Activated T-helper 17 cell treated with anti-CD3 and anti-CD28 coated beads, Interleukin-2, amount 50 U/mL, for 72 hours (primary cell): ENCODE measurements at regions not wholly inside any gene's neighbourhood (a gene's known extent, or its start where the extent isn't known, plus 50 kb on each side); places are given as distances from the start of the nearest gene placed in this dataset.

Experiments used
- ATAC-seq: fragments of 150-1000 bp; cut with Tn5 transposase; replicated peaks from 2 replicates; pipeline ENCODE4 v1.10.0; 2021; ENCODE audit warnings: mild to moderate bottlenecking, moderate library complexity
- H3K27ac Mint-ChIP-seq: one replicate; pipeline ENCODE4 v1.8.0; 2022; ENCODE audit warnings: mixed read lengths
- H3K27me3 Mint-ChIP-seq: one replicate; pipeline ENCODE4 v1.8.0; 2022; ENCODE audit warnings: mixed read lengths
- H3K36me3 Mint-ChIP-seq: one replicate; pipeline ENCODE4 v1.8.0; 2022; ENCODE audit warnings: low read depth, mild to moderate bottlenecking, mixed read lengths
- H3K4me1 Mint-ChIP-seq: one replicate; pipeline ENCODE4 v1.8.0; 2022; ENCODE audit warnings: mixed read lengths
- H3K4me3 Mint-ChIP-seq: one replicate; pipeline ENCODE4 v1.8.0; 2022; ENCODE audit warnings: mild to moderate bottlenecking, mixed read lengths
- H3K9me3 Mint-ChIP-seq: one replicate; pipeline ENCODE4 v1.8.0; 2022; ENCODE audit warnings: mixed read lengths

DNA sequence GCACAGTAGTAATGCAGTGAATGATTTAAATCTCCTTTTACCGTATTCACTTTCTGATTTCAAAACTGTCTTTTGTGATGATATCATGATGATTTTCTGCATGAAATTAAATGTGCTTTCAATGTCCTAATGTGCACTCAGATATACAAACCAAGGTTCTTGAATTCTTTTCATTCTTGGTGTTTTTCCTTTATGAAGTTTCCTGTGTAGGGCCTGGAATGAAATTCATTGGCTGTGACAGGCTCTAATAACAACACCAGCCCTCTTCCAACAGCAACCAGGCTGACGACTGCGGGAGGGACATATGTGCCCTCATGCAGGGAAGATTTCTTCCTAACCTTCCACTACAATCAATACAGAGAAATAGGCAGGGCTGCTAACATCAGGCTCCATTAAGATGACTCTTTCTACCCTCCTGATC lies 1052.0 kb downstream of the DIAPH3 start:
- Mint-ChIP-seq H3K9me3 (peaks cover 9% of the 10 kb centered on the region), H3K27ac (no peak overlapping the region), H3K27me3 (peaks cover 2% of the 10 kb centered on the region), H3K4me3 (no peak overlapping the region), H3K4me1 (no peaks in the 10 kb centered on the region), H3K36me3 (no peaks in the 10 kb centered on the region)
- ATAC-seq, result no peak

DNA sequence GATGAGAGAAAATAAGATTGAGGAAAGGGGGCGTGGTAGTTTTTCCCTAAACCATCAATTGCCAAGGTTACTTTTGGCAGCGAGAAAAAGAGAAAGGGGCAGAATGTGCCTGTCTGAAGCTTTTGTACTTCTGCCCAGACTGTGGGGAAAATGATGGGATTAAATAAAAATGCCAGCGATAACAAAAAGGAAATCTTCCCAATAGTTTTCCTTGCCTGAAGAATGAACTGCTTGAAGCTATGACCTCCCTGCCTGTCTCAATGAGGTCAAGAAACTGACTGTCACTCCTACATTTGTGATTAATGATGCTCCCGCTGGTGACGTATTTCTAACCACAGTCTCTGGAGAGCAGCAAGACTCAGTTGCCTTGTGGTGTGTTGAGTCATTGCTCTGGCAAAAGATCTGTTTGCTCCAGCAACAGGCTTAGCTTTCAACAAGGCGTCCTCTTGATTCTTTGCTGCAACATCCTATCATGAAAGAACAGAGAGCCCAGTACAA lies 1051.5 kb downstream of the DIAPH3 start:
- H3K4me3 Mint-ChIP-seq, result no peak overlapping the region
- no peak overlapping the region for H3K27ac Mint-ChIP-seq
- no peaks in the 10 kb centered on the region for H3K27me3 Mint-ChIP-seq
- H3K4me1 Mint-ChIP-seq, result no peaks in the 10 kb centered on the region
- no peaks in the 10 kb centered on the region for H3K36me3 Mint-ChIP-seq
- ATAC-seq, result no peak
- H3K9me3 Mint-ChIP-seq, result peaks cover 4% of the 10 kb centered on the region

GRCh38 chr13:59119475-59119874 lies 1044.3 kb downstream of the DIAPH3 start:
- no peaks in the 10 kb centered on the region for H3K27me3 Mint-ChIP-seq
- no peaks in the 10 kb centered on the region for H3K36me3 Mint-ChIP-seq
- no peak for ATAC-seq
- H3K4me1 Mint-ChIP-seq, result no peaks in the 10 kb centered on the region
- H3K4me3 Mint-ChIP-seq, result no peak overlapping the region
- H3K9me3 Mint-ChIP-seq, result peaks cover 4% of the 10 kb centered on the region
- H3K27ac Mint-ChIP-seq, result no peak overlapping the region

DNA sequence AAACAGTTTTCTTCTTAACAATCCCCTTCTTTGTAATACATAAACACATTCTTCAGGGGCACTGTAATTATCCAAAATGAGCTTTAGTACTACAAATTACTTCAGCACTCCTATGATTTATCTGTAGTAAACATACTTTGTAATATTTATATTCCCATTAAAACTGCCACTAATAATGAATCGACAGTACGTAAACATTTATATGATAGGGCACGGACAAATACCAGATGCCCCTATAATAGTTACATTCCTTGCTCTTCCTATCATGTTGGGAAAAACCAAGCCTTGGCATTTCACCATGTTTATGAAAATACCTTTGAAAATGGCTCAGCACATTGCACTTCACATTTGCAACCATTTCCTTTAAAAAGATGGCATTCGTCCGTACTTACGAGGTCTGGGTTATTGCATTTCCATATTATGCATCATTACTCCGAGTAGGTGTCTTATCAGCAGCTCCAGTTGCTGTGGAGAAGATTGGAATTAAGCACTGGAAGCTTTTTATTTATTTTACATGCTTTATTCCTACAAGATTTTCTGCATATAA lies 1043.4 kb downstream of the DIAPH3 start:
- peaks cover 4% of the 10 kb centered on the region for H3K9me3 Mint-ChIP-seq
- H3K27me3 Mint-ChIP-seq, result no peaks in the 10 kb centered on the region
- H3K27ac Mint-ChIP-seq, result no peak overlapping the region
- no peaks in the 10 kb centered on the region for H3K4me1 Mint-ChIP-seq
- no peak overlapping the region for H3K4me3 Mint-ChIP-seq
- H3K36me3 Mint-ChIP-seq, result no peaks in the 10 kb centered on the region
- no peak for ATAC-seq

DNA sequence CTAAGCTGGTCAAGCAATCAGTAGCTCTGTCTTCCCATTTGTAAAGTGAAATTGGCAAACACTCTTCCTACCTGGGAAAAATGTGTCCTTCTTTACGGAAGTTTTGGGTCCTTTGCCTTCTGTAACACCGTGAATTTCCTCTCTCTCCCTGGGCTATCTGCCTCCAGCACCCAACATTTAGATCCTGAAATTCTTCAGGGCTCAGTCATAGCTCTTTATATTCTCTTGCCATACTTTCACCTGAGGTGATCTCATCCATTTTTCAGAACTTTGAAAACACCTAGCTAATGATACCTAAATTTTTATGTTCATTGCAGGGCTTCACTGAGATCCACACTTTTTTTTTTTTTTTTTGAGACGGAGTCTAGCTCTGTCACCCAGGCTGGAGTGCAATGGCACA lies 1042.2 kb downstream of the DIAPH3 start:
- H3K27me3 Mint-ChIP-seq, result no peaks in the 10 kb centered on the region
- no peaks in the 10 kb centered on the region for H3K36me3 Mint-ChIP-seq
- ATAC-seq, result no peak
- no peak overlapping the region for H3K4me3 Mint-ChIP-seq
- no peaks in the 10 kb centered on the region for H3K4me1 Mint-ChIP-seq
- no peak overlapping the region for H3K27ac Mint-ChIP-seq
- H3K9me3 Mint-ChIP-seq, result peaks cover 4% of the 10 kb centered on the region

DNA sequence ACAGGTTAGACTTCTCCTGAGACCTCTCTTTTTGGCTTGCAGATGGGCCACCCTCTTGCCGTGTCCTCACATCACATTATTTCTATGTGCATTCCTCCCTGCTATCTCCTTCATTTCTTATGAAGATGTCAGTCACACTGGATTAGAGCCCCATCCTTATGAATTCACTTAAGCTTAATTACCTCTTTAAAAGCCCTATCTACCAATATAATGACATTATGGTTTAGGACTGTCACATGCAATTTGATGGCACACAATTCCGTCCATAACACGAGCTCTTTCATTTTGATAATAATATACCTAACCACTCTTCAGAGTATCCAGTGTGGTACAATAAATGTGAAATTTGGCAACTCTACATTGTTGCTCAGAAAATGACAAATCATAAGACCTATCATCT lies 1037.3 kb downstream of the DIAPH3 start:
- H3K27ac Mint-ChIP-seq, result no peak overlapping the region
- no peak for ATAC-seq
- no peaks in the 10 kb centered on the region for H3K36me3 Mint-ChIP-seq
- H3K9me3 Mint-ChIP-seq, result peaks cover 3% of the 10 kb centered on the region
- H3K4me3 Mint-ChIP-seq, result no peak overlapping the region
- H3K4me1 Mint-ChIP-seq, result no peaks in the 10 kb centered on the region
- no peaks in the 10 kb centered on the region for H3K27me3 Mint-ChIP-seq

GRCh38 chr13:59133903-59134302 lies 1029.8 kb downstream of the DIAPH3 start:
- no peak for ATAC-seq
- H3K9me3 Mint-ChIP-seq, result peaks cover 3% of the 10 kb centered on the region
- H3K36me3 Mint-ChIP-seq, result no peaks in the 10 kb centered on the region
- H3K4me3 Mint-ChIP-seq, result no peak overlapping the region
- H3K27me3 Mint-ChIP-seq, result peaks cover 4% of the 10 kb centered on the region
- no peaks in the 10 kb centered on the region for H3K4me1 Mint-ChIP-seq
- no peak overlapping the region for H3K27ac Mint-ChIP-seq

GRCh38 chr13:59144700-59145099 lies 1019.0 kb downstream of the DIAPH3 start:
- H3K9me3 Mint-ChIP-seq, result no peaks in the 10 kb centered on the region
- H3K4me1 Mint-ChIP-seq, result no peaks in the 10 kb centered on the region
- no peaks in the 10 kb centered on the region for H3K27me3 Mint-ChIP-seq
- H3K4me3 Mint-ChIP-seq, result no peak overlapping the region
- H3K36me3 Mint-ChIP-seq, result no peaks in the 10 kb centered on the region
- H3K27ac Mint-ChIP-seq, result no peak overlapping the region
- no peak for ATAC-seq

DNA sequence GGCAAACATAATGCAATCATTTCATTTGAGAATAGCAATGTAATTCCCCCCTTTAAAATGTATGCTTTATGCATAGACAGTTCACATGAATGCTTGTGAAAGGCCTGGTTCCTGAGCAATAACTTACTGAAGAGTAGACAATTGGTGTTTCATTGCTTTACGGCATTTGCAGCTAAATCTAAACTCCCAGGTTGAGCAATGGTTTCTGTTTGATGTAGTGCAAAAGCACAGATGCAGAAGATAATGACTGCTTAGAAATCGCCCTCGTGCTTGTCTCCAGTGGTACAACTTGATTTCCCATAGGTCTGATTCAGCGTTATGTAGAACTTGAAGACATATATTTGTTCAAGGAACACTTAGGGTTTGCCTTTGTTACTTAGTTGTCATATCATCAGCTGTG lies 1018.3 kb downstream of the DIAPH3 start:
- Mint-ChIP-seq H3K4me1 (no peaks in the 10 kb centered on the region), H3K27ac (no peak overlapping the region), H3K4me3 (no peak overlapping the region), H3K9me3 (no peaks in the 10 kb centered on the region), H3K36me3 (no peaks in the 10 kb centered on the region), H3K27me3 (no peaks in the 10 kb centered on the region)
- ATAC-seq, result no peak

DNA sequence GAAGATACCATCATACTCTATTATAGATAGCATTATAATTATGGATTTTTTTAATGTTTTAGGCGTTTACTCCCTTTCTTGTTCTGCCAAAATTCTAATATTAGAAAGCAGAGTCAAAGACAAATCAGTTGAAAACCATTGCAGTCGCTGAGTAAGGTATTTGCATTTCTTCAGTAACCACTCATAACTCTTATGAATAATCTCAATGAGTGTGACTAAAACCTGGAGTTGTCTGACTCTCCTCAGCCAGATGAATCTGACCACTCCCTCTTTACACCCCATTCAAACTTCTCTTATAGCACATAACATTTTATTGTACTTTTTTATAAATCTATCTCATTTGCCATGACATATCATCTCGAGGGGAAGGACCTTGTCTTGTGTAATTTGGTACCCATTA lies 1006.5 kb downstream of the DIAPH3 start:
- H3K4me3 Mint-ChIP-seq, result no peak overlapping the region
- peaks cover 6% of the 10 kb centered on the region for H3K9me3 Mint-ChIP-seq
- no peaks in the 10 kb centered on the region for H3K4me1 Mint-ChIP-seq
- no peaks in the 10 kb centered on the region for H3K27me3 Mint-ChIP-seq
- no peak for ATAC-seq
- no peak overlapping the region for H3K27ac Mint-ChIP-seq
- no peaks in the 10 kb centered on the region for H3K36me3 Mint-ChIP-seq

DNA sequence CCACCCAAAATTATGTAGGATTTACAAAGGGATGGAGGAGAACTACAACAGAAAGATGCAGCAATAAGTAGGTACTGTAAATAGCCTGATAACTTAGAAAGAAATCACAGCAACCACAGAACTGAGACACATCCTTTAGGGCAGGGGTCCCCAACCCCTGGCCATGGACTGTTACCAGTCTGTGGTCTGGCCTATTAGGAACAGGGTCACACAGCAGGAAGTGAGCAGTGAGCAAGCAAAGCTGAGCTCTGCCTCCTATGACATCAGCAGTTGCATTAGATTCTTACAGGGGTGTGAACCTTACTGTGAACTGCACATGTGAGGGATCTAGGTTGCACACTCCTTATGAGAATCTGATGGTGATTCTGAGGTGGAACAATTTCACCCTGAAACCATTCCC lies 997.6 kb downstream of the DIAPH3 start:
- no peak for ATAC-seq
- H3K27ac Mint-ChIP-seq, result no peak overlapping the region
- no peaks in the 10 kb centered on the region for H3K27me3 Mint-ChIP-seq
- H3K4me3 Mint-ChIP-seq, result no peak overlapping the region
- H3K4me1 Mint-ChIP-seq, result no peaks in the 10 kb centered on the region
- H3K9me3 Mint-ChIP-seq, result peaks cover 9% of the 10 kb centered on the region
- H3K36me3 Mint-ChIP-seq, result no peaks in the 10 kb centered on the region

- H3K9me3 Mint-ChIP-seq, result peaks cover 7% of the 10 kb centered on the region
- no peaks in the 10 kb centered on the region for H3K36me3 Mint-ChIP-seq
- no peak overlapping the region for H3K4me3 Mint-ChIP-seq
- no peak overlapping the region for H3K27ac Mint-ChIP-seq
- H3K4me1 Mint-ChIP-seq, result no peaks in the 10 kb centered on the region
- no peaks in the 10 kb centered on the region for H3K27me3 Mint-ChIP-seq
- ATAC-seq, result no peak
Observed at GRCh38 chr13:59172076-59172475, 991.7 kb downstream of the DIAPH3 start.

- Mint-ChIP-seq H3K27ac (no peak overlapping the region), H3K4me3 (no peak overlapping the region), H3K36me3 (no peaks in the 10 kb centered on the region), H3K9me3 (peaks cover 5% of the 10 kb centered on the region), H3K4me1 (no peaks in the 10 kb centered on the region), H3K27me3 (peaks cover 3% of the 10 kb centered on the region)
- no peak for ATAC-seq
Observed at GRCh38 chr13:59176775-59177174, 987.0 kb downstream of the DIAPH3 start.

GRCh38 chr13:59178344-59178743 lies 985.4 kb downstream of the DIAPH3 start:
- H3K9me3 Mint-ChIP-seq, result peaks cover 5% of the 10 kb centered on the region
- H3K4me1 Mint-ChIP-seq, result no peaks in the 10 kb centered on the region
- H3K4me3 Mint-ChIP-seq, result no peak overlapping the region
- no peak overlapping the region for H3K27ac Mint-ChIP-seq
- ATAC-seq, result no peak
- H3K27me3 Mint-ChIP-seq, result peaks cover 3% of the 10 kb centered on the region
- H3K36me3 Mint-ChIP-seq, result no peaks in the 10 kb centered on the region

- H3K4me1 Mint-ChIP-seq, result no peaks in the 10 kb centered on the region
- no peak overlapping the region for H3K4me3 Mint-ChIP-seq
- no peaks in the 10 kb centered on the region for H3K9me3 Mint-ChIP-seq
- no peaks in the 10 kb centered on the region for H3K36me3 Mint-ChIP-seq
- H3K27me3 Mint-ChIP-seq, result peaks cover 3% of the 10 kb centered on the region
- no peak for ATAC-seq
- no peak overlapping the region for H3K27ac Mint-ChIP-seq
Observed at GRCh38 chr13:59182241-59182640, 981.5 kb downstream of the DIAPH3 start.

DNA sequence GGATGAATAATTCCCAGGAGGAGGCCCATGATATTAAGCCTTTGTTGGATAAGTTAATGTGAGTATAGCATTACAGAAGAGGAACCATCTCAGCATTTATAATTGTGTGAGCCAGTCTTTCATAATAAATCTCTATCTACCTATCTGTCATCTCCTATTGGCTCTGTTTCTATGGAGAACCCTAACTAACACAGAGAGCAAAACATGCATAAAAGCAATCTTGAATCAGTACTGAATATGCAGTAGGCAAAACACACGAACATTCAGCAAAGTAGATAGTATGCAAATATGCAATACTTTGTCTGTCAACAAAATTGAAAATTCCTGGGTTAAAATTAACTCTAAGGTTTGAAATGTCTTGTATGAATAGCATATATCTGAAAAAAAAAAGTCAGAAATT lies 966.3 kb downstream of the DIAPH3 start:
- Mint-ChIP-seq H3K4me1 (no peaks in the 10 kb centered on the region), H3K27ac (no peak overlapping the region), H3K36me3 (no peaks in the 10 kb centered on the region), H3K9me3 (no peaks in the 10 kb centered on the region), H3K4me3 (no peak overlapping the region), H3K27me3 (peaks cover 8% of the 10 kb centered on the region)
- no peak for ATAC-seq
